Type B pancreatic cell (in vitro differentiated cells): ENCODE measurements at regions not wholly inside any gene's neighbourhood (a gene's known extent, or its start where the extent isn't known, plus 50 kb on each side); places are given as distances from the start of the nearest gene placed in this dataset.

ENCODE experiments used
- DNase-seq: peaks from one replicate; pipeline ENCODE4 v3.0.0; 2021; ENCODE audit warnings: mixed read lengths; ENCODE audit not compliant: unreplicated experiment; ENCODE audit errors: extremely low spot score
- H3K27ac Mint-ChIP-seq: 2 replicates; pipeline ENCODE4 v1.8.0; 2021; ENCODE audit warnings: mild to moderate bottlenecking, mixed read lengths
- H3K27me3 Mint-ChIP-seq: 2 replicates; pipeline ENCODE4 v1.8.0; 2021; ENCODE audit warnings: mixed read lengths
- H3K36me3 Mint-ChIP-seq: 2 replicates; pipeline ENCODE4 v1.8.0; 2021; ENCODE audit warnings: mixed read lengths
- H3K4me1 Mint-ChIP-seq: one replicate; pipeline ENCODE4 v1.8.0; 2021; ENCODE audit warnings: mixed read lengths; ENCODE audit not compliant: unreplicated experiment
- H3K4me3 Mint-ChIP-seq: 2 replicates; pipeline ENCODE4 v1.8.0; 2021; ENCODE audit warnings: mild to moderate bottlenecking, mixed read lengths
- H3K9me3 Mint-ChIP-seq: 2 replicates; pipeline ENCODE4 v1.8.0; 2021; ENCODE audit warnings: mixed read lengths
- CTCF ChIP-seq: fragments of 200-600 bp; sonication (generic); conservative IDR thresholded peaks from 2 replicates; pipeline ENCODE4 v1.5.0; 2021; ENCODE audit warnings: antibody characterized with exemption, mild to moderate bottlenecking

GRCh38 chr15:55056500-55056899 lies 140.2 kb downstream of the RSL24D1 start:
- H3K9me3 Mint-ChIP-seq = no peaks in the 10 kb centered on the region
- no peaks in the 10 kb centered on the region for H3K36me3 Mint-ChIP-seq

GRCh38 chr15:55044162-55044561 lies 152.6 kb downstream of the RSL24D1 start:
- TF ChIP-seq CTCF = no peak
- Mint-ChIP-seq H3K27ac (no peak overlapping the region), H3K27me3 (no peaks in the 10 kb centered on the region), H3K4me3 (no peak overlapping the region), H3K9me3 (no peaks in the 10 kb centered on the region), H3K36me3 (no peaks in the 10 kb centered on the region), H3K4me1 (no peaks in the 10 kb centered on the region)
- DNase-seq = no peak

More at GRCh38 chr15:55056500-55056899, 140.2 kb downstream of the RSL24D1 start:
- no peak for TF ChIP-seq CTCF
- H3K27me3 Mint-ChIP-seq = no peaks in the 10 kb centered on the region
- no peak for DNase-seq
- H3K4me3 Mint-ChIP-seq = no peak overlapping the region
- H3K27ac Mint-ChIP-seq = no peak overlapping the region
- H3K4me1 Mint-ChIP-seq = no peaks in the 10 kb centered on the region

- H3K36me3 Mint-ChIP-seq = no peaks in the 10 kb centered on the region
- DNase-seq = no peak
- H3K27ac Mint-ChIP-seq = no peak overlapping the region
- TF ChIP-seq CTCF = no peak
- no peaks in the 10 kb centered on the region for H3K9me3 Mint-ChIP-seq
- peaks cover 5% of the 10 kb centered on the region for H3K27me3 Mint-ChIP-seq
- H3K4me1 Mint-ChIP-seq = no peaks in the 10 kb centered on the region
- no peak overlapping the region for H3K4me3 Mint-ChIP-seq
These were observed 159.7 kb downstream of the RSL24D1 start for GRCh38 chr15:55037071-55037470.

- TF ChIP-seq CTCF = no peak
- no peak overlapping the region for H3K27ac Mint-ChIP-seq
- H3K27me3 Mint-ChIP-seq = peaks cover 5% of the 10 kb centered on the region
- no peaks in the 10 kb centered on the region for H3K9me3 Mint-ChIP-seq
- no peak overlapping the region for H3K4me3 Mint-ChIP-seq
- no peaks in the 10 kb centered on the region for H3K36me3 Mint-ChIP-seq
- no peak for DNase-seq
- no peaks in the 10 kb centered on the region for H3K4me1 Mint-ChIP-seq
These were observed 161.0 kb downstream of the RSL24D1 start for GRCh38 chr15:55035749-55036148.

GRCh38 chr15:55033574-55033973 lies 163.2 kb downstream of the RSL24D1 start:
- no peak overlapping the region for H3K27ac Mint-ChIP-seq
- no peaks in the 10 kb centered on the region for H3K4me1 Mint-ChIP-seq
- no peak for DNase-seq
- H3K27me3 Mint-ChIP-seq = peaks cover 5% of the 10 kb centered on the region
- no peaks in the 10 kb centered on the region for H3K9me3 Mint-ChIP-seq
- H3K4me3 Mint-ChIP-seq = no peak overlapping the region
- H3K36me3 Mint-ChIP-seq = no peaks in the 10 kb centered on the region
- no peak for TF ChIP-seq CTCF

GRCh38 chr15:55031727-55032126 lies 165.0 kb downstream of the RSL24D1 start:
- Mint-ChIP-seq H3K36me3 (no peaks in the 10 kb centered on the region), H3K27me3 (peaks cover 5% of the 10 kb centered on the region), H3K4me3 (no peak overlapping the region), H3K4me1 (no peaks in the 10 kb centered on the region), H3K9me3 (no peaks in the 10 kb centered on the region), H3K27ac (no peak overlapping the region)
- no peak for DNase-seq
- TF ChIP-seq CTCF = no peak
